Omental fat pad (tissue), 3 donors: ENCODE measurements at regions not wholly inside any gene's neighbourhood (a gene's known extent, or its start where the extent isn't known, plus 50 kb on each side); places are given as distances from the start of the nearest gene placed in this dataset.

Experiments
- ATAC-seq: fragments of 150-250 bp; one replicate; pipeline ENCODE4 v1.9.1; 2016; ENCODE audit warnings: mild to moderate bottlenecking, moderate library complexity; ENCODE audit not compliant: low FRiP score
- DNase-seq: peaks from one replicate; pipeline ENCODE4 v3.0.0-alpha.2; 2019; ENCODE audit warnings: low spot score
- TF ChIP-seq, protein P1 (sequence below), 3 donors: fragments of 450-650 bp; IDR thresholded peaks; one replicate each; pipeline ENCODE4 v1.5.1; 2016 to 2017; ENCODE audit warnings: antibody characterized with exemption in 3 of 3, mild to moderate bottlenecking in 3 of 3, moderate library complexity in 2 of 3

- ATAC-seq = no peak
- no peak for DNase-seq
- TF ChIP-seq, protein P1, sequence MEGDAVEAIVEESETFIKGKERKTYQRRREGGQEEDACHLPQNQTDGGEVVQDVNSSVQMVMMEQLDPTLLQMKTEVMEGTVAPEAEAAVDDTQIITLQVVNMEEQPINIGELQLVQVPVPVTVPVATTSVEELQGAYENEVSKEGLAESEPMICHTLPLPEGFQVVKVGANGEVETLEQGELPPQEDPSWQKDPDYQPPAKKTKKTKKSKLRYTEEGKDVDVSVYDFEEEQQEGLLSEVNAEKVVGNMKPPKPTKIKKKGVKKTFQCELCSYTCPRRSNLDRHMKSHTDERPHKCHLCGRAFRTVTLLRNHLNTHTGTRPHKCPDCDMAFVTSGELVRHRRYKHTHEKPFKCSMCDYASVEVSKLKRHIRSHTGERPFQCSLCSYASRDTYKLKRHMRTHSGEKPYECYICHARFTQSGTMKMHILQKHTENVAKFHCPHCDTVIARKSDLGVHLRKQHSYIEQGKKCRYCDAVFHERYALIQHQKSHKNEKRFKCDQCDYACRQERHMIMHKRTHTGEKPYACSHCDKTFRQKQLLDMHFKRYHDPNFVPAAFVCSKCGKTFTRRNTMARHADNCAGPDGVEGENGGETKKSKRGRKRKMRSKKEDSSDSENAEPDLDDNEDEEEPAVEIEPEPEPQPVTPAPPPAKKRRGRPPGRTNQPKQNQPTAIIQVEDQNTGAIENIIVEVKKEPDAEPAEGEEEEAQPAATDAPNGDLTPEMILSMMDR (IDR thresholded peaks at IDR 0.05) = no peak
Measured at GRCh38 chr9:85416715-85417114, 325.0 kb downstream of the AGTPBP1 start.

DNA sequence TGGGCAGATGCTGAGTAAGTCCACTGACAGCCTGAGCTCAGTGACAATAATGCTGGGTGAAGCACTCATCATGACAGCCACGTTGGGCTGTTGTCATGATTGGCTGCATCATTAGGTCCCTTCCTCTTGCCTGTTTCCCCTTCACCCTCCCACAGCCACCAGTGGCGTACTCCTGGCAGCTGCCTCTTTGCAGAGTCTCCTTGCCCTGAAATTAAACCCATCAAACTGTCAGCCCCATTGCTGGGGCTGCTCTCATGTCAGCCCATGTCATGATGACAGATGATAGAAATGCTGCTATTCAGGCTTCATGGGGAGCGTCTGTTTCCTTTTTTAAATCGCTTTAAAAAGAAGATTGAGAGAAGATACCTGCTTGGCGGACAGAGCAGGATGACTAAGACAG lies 327.4 kb downstream of the AGTPBP1 start:
- TF ChIP-seq, protein P1 (IDR thresholded peaks at IDR 0.05) = no peak
- ATAC-seq (no peak), DNase-seq (no peak)

- no peak for DNase-seq
- no peak for ATAC-seq
- TF ChIP-seq, protein P1 (IDR thresholded peaks at IDR 0.05) = no peak
Measured at GRCh38 chr9:85408494-85408893, 333.3 kb downstream of the AGTPBP1 start.

DNA sequence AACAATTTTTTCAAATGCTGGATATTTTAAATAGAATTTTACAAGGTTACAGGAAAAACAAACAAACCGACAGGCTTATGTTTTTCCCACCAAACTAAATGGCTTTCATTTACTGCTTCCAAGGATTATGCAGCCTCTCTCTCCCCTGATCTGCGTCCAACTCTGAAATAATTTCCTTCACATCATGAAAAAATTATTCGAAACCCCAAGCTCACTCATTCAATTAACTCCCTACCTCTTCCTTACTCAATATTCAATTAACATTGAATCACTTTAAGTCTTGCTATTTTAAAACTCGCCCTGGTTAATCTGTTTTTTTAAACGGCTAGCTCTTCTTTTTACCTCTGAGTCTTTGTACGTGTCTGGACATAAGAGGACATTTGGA lies 336.2 kb downstream of the AGTPBP1 start:
- ATAC-seq = no peak
- TF ChIP-seq, protein P1 (IDR thresholded peaks at IDR 0.05) = no peak
- no peak for DNase-seq

GRCh38 chr9:85404911-85405565 lies 336.7 kb downstream of the AGTPBP1 start:
- TF ChIP-seq, protein P1 (IDR thresholded peaks at IDR 0.05) = no peak
- DNase-seq (no peak), ATAC-seq (no peak)

DNA sequence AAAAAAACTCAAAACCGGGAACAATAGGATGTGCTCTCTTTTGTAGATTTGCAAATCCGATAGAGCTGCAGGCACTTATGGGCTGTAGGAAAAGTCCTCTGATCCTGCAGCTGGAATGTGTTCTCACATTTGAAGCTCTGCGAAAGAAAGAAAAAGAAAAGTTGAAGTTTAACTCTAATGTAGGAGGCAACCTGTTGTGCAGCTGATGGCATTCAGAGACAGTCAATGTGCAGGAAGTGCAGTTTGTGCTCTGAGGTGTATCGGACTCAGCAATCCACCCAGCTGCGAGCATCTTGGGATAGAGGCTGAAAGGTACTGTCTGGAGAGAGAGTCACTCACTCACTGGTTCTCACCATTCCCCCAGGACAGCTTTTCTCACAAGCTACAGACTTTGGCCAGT lies 339.2 kb downstream of the AGTPBP1 start:
- TF ChIP-seq, protein P1 (IDR thresholded peaks at IDR 0.05) = no peak

DNA sequence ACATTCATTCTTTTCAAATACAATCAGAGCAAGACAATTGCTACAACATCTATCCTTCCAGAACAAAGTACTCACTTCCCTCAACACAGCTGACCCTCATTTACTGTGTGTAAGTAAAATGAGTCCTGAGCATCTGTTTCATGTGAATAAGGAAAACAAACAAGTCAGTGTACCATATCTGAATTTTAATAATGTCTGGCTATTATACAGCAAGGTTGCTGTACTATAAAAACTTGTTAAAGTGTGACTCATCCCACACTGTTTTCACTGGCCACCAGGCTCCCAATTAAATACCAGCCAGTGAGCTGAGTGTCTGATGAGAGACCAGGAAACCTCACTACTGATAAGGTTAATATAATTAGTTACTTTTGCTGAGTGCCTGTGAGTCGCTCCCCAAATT lies 339.8 kb downstream of the AGTPBP1 start:
- DNase-seq (no peak), ATAC-seq (no peak)
- TF ChIP-seq, protein P1 (IDR thresholded peaks at IDR 0.05) = no peak

More for the DNA sequence above, 339.2 kb downstream of the AGTPBP1 start:
- ATAC-seq (no peak), DNase-seq (no peak)
